ENCODE measurements at regions not wholly inside any gene's neighbourhood (a gene's known extent, or its start where the extent isn't known, plus 50 kb on each side); places are given as distances from the start of the nearest gene placed in this dataset.

DNA sequence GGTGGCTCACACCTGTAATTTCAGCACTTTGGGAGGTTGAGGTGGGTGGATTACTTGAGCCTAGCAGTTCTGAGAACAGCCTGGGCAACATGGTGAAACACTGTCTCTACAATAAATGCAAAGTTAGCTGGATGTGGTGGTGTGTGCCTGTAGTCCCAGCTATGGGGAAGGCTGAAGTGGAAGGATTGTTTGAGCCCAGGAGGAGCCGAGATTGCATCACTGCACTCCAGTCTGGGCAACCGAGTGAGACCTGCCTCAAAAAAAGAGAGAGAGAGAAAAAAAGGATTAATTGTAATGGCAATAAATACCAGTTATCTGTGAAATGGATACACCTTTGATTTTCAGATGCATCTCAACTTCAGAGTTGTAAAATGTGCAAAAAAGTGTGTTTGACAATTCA is 58.8 kb downstream of the SPRY1 start:
- DNase-seq = no peak

DNA sequence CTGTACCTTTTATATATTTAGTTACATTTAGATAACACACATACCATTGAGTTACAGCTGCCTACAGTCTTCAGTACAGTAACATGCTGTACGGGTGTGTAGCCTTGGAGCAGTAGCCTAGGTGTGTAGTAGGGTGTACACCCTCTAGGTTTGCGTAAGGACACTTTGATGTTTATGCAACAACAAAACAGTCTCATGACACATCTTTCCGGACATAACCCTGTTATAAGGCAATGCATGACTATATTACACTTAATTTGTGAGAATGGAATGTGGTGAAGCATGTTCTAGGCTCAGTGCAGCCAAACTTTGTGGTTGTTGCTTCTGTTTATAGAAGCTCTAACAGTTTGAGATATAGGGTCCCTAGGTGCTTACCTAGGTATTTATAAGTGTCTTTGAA is 65.4 kb downstream of the SPRY1 start:
- no peak for DNase-seq

DNA sequence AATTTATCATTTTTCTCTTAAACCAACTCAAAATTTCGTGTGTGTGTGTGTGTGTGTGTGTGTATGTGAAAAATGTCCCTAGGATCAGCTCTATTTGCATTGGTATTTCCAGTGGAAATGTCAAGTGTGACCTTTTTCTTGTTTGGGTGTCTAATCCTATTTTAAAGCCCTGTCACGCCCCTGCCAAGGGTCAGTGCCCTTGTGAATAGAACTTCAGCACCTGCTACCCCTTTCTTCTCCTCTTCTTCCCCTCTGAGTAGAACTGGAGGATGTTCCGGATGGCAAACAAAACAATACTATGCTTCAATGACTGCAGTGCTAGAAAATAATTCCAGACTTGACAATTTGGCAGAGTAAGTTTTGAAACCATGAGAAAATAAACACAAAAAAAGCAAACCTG is 67.3 kb downstream of the SPRY1 start:
- no peak for DNase-seq

DNA sequence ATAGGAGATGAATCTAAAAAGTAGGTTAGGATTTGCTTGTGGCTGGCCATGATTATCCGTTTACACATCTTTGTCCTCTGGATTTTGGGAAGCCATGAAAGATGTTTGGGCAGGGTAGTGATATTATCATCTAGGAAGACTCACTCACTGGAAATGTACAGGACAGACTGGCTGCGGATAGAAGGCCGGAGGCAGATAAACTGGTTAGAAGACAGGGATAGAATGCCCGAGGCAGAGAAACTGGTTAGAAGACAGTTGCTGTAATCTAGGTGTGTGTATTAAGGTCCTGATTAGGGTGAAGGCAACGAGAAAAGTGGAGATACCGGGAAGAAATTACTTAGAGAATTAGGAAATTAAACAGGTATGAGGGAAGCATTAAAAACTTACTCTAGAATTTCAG is 68.8 kb downstream of the SPRY1 start:
- DNase-seq = no peak

DNA sequence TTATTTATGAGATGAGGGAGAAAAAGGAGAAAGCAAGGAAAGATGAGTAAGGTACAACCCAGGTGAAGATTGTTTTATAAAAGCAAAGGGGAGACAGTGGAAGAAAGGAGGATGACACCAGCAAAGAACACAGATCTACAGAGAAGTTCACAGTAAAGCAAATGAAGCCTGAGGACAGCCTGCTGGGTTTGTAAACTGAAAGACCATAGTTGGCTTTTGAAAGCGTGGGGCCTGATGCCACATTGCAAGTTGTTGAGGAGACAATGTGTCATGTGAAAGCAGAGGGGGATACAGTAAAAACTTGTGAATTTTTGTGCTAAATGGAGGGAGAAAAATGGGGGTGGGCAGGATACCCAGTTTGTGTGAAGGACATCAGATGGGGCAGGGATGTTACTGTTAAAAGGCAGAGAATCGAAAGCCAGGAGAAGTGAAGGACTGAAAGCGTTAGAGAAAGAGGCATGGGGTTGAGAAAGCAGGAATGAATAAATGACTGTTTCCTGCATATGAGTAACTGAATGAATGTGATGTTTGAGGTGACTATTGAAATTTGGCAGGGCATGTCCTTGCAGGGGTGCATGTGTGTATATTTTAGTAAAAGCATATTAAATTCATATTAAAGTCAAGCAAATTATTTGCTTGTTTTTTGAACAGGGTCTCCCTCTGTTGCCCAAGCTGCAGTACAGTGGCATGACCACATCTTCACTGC is 69.6 kb downstream of the SPRY1 start:
- no peak for DNase-seq

DNA sequence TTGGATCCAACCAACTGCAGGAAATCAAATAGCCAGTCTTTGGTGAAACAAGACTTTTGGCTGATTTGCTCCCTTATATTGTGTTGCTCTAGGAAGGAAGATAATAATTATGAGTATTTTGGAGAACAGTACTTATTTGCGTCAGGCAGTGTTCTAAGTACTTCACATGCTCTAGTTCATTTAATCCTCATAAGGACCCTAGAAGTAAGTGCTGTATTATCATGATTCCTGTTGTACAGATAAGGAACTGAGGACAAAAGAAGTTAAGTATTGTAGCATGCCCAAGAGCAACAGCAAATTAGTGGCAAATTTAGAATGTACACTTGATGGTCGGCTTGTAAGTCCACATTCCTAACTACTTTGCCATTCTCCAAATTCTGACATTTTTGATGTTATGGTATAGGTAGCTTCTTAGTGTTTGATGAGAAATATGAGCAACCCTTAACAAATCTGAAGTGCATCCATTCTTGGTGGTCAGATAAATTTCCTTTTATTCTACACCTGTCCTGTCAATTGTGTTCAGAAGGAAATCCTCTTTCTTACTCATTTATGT is 72.0 kb downstream of the SPRY1 start:
- no peak for DNase-seq

DNA sequence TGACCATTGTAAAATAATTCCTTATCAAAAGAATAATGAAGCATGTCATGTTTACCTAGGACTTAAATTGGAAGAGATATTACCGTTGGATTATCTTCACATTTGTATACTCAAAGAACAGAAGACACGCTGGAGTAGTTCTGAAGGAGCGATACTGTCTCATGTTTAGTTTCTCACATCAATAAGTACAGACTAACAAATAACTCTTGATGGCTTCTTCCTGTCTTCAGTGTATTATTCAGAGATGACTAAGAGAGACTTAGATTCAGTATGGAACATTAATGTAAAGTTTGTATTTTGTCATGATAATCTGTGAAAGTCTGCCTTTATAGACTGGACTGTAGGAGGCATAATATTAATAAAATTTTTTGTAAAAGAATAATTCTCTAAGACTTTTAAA is 72.7 kb downstream of the SPRY1 start:
- no peak for DNase-seq

DNA sequence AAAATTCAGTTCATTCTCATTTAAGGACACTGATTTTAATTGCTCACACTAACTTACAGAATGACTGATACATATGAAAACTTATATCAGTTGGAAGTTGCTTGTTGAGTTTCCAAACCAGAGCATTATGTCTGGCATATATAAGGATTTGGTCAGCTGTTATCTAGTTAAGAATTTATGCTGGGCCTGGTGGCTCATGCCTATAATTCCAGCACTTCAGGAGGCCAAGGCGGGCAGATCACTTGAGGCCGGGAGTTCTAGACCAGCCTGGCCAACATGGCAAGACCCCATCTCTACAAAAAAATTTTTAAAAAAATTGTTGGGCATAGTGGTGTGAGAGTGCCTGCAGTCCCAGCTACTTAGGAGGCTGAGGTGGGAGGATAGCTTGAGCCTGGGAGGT is 73.1 kb downstream of the SPRY1 start:
- DNase-seq = no peak

DNA sequence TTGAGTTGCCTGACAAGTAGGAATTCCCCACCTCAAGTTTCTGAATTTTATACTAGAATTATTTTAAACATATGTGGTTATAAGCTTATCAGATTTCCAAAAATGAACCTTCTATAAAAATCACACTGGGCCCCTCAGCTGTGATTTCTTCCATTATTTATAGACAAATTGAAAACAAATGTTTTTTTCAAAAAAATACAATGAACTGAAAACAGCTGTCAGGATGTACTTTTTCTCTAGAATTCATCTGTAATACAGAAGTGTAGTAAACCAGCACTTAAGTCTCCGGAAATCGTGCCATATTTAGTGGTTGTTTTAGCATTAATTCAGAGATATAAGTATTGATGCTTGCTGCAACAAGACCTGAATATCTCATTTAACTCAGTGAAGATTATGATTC is 74.0 kb downstream of the SPRY1 start:
- no peak for DNase-seq

DNA sequence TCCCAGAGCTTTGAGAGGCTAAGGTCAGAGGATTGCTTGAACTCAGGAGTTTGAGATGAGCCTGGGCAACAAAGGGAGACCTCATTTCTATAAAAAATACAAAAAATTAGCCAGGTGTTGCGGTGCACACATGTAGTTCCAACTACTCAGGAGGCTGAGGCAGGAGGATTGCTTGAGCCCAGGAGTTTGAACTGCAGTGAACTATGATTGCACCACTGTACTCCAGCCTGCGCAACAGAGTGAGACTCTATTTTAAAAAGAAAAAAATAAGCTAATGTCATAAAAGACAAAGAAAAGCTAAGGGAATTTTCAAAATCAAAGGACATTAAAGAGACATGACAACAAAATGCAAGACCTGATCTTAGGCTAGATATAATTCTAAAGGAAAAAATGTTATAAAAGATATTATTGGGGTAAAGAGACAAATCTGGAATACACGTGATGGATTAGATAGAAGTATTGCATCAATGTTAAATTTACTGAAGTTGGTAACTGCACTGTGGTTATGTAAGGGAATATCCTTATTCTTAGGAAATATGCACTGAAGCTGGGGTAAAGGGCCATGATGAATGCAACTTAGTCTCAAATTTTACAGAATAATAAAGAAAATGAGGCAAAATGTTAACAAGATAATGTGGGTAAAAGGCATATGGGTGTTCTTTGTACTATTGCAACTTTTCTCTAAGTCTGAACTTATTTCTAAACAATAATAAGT is 75.2 kb downstream of the SPRY1 start:
- DNase-seq = no peak

DNA sequence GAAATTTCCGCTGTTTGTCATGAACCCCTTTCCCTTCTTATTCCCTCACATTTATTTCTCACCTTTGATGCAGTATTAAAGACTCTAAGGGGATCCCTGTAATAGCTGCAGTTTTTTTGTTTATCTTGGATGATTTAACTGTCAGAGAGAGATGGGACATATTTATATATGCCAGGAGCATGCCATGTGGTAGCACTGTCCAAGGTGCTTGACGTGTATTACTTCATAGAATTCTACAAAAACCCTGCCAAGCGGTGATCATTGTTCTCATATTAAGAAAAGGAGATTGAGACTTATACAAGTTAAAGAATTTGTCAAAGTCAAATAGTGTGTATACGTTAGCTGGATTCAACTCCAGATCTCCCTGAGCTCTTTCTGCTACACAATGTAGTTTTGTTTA is 78.2 kb downstream of the SPRY1 start:
- no peak for DNase-seq

DNA sequence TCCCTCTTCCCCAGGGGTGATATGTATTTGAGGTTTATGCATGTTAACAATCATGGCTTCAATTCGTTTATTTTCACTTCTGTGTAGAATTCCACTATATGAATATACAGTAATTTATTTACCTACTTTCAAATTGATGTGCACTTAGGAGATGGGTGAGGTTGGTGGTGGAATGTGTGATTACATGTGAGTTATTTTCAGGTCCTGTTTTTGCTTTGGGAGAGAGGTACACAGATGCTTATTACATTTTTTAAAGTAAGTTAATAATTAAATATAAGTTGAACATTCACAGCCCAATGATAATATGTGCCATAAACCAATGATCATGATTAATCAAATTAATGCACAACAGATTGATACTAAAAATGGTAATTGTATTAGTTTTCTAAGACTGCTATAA is 79.5 kb downstream of the SPRY1 start:
- no peak for DNase-seq

DNA sequence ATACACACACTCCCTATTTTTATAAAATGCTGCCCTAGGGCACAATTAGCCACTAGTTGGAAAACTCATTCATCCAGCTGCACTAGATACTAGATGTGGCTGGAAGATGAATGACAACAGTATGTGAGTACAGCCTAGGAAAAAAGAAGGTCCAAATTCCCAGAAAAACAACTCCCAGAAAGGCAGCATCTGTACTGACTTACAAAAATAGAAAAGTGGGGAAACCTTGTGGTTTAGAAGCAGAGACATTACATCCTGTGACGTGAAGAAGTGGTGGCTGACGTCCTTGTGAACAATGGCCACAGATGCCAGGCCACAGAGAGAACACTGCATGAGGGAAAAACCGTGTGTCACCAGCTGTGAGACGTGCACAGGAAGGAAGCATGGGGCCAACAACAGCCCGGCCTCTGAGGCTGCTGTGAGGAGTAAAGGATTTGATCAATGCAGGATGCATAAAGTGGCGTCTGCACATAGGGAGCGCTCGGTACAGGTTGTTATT is 81.2 kb downstream of the SPRY1 start:
- DNase-seq = peak; percentile 50

DNA sequence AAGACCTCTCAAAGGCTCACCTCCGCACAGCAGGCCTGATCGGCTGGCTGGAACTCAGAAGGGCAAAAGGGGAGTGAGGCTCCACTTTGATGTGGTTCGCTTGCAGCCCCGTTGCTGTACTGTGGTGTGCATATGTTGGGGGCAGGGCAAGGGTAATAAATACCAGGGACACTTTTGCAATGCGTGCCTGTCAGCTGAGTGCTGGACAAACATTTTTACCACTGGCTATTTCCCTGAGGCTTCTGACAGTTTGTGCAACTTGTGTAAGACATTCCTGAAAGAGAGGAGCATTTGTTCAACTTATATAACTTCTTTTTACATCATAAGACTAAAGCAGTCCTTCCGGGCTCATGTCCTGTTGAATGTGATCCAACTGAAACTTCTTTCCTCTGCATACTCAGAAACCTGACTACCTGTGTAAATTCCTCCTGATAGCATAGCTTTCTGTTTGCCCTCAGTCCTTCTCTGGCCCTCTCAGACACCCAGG is 82.3 kb downstream of the SPRY1 start:
- no peak for DNase-seq

DNA sequence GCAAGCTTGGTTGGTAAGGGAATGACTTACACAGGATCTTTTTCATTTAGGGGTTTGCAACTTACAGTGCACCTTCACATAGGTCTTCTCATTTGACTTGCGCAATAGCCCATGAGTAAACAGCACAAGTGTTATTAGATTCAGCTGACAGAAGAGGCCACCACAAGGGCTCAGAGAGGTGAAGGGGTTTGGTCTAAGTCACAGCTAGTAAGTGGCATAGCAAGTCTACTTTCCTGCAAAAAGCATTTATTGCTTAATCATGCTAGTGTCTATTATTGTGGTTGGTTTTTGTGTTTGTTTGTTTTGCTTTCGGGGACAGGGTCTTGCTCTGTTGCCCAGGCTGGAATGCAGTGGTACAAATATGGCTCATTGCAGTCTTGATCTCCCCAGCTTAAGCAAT is 83.3 kb downstream of the SPRY1 start:
- no peak for DNase-seq

DNA sequence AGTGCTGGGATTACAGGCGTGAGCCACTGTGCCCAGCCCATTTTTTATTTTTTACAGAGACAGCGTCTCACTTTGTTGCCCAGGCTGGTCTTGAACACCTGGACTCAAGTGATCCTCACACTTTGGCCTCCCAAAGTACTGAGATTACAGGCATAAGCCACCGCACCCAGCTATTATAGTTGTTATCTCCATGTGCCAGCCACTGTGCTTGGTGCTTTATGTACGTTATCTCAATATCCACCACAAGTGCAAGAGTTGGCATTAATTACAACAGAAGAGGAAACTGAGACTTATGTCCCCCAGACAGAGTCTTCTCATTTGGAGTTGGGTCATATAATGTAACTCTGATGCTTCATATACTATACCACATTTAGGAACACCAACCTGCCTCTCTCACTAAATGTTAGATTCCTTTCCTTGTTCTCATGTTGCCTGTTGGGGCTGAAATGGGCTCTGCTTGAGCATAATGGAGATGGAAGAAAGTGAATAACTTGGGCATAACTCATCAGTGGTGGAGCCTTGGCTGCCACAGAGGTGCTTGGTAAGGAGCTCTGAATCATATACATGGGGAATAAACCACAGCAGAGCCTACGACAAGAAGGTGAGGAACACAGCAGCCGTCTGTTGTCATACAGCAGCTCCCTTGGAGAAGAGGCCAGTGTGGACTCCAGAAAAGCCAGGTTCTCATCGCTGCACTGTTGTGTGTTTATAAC is 84.3 kb downstream of the SPRY1 start:
- no peak for DNase-seq

DNA sequence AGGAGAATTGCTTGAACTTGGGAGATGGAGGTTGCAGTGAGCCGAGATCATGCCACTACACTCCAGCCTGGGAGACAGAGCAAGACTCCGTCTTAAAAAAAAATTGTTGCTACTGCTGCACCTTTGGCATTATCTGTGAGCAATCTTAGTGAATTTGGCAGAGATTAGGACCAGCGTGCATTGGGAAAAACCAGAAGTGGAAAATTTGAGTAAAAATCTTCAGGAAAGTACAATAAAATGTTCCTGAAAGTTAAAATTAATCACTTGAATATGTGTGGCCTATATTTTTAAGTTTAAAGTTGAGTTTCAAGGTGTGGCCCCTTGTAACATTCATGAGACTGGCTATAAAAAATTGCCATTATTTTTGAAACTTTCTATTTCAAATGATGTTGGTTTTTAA is 85.1 kb downstream of the SPRY1 start:
- DNase-seq = no peak

DNA sequence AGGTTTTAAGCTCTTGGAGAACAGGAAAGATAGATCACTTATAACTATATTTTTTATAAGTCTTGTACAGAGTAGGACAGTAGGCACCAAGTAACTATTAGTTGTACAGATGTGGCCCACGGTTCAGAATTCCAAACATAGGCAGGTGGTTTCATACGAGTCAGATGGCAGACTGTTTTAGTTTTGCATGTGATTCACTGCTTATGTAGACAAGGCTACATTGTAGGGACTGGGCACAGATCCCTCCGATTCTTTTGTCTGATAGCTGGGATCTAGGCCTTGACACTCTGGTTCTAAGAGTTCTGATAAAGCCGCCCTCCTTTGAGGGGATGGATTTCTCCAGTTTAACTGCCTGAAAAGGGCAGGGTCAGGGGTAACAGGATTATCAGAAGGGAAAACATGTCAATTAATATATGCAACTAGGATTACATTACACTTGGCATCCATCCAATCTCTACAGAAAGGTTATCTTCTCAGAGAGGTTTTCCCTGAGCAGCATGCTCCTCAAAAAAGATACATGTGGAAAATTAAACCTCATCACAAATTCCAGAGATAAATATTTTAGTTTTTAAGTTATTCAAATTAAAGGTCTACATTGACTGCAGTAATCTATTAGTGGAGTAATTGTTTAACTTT is 87.8 kb downstream of the SPRY1 start:
- DNase-seq = no peak

DNA sequence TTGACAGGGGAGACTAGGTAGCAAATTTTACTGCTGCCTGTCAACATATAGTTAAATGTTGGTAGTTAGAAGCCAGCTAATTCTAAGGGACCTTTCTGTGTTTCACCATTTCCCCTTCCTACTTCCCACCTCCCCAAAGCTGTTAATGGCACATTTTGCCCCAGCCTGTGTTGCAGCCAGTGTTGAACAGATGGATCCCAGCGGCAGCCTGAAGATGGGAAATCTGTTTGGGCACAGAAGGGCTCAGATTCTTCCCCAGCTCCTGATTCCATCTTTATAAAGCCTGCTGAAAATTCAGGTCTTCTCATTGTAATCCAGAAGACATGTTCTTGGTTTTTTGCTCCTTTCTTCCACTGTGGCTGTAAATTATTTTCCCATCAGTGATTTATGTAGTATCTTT is 89.0 kb downstream of the SPRY1 start:
- no peak for DNase-seq

DNA sequence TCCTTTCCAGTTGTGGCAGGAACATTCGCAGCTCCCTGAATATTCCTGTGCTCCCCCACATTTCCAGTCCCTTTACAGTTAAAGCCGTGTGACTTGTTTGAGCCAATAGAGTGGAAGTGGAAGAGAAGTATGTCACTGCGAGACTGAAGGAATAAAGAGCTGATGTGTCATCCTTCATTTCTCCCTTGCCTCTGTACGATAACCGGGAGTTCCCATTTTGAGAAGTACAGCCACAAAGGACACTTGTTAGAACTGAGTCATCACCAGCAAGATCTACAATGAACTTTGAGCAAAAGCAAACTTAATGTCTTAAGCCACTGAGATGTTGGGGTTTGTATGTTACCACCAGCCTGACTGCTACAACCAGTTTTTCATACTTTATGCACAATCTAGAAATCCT is 92.3 kb downstream of the SPRY1 start:
- no peak for DNase-seq

DNA sequence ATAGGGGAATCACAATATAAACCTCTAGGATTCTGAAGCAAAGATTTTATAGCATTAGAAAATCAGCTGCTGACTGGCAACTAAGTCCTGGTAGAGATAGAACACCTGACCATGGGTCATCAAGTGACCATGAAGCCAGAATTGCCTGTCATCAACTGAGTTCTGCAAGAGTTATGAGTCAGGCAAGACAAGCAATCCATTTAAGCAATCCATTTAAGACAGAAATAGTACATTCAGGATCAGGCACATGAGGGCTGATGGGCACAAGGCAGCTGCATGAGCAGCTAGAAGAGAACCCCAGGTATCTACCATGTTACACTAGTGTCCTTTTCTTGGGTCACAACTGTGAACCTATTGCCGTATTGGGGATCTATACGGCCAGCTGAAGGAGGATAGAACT is 98.9 kb downstream of the SPRY1 start:
- no peak for DNase-seq

DNA sequence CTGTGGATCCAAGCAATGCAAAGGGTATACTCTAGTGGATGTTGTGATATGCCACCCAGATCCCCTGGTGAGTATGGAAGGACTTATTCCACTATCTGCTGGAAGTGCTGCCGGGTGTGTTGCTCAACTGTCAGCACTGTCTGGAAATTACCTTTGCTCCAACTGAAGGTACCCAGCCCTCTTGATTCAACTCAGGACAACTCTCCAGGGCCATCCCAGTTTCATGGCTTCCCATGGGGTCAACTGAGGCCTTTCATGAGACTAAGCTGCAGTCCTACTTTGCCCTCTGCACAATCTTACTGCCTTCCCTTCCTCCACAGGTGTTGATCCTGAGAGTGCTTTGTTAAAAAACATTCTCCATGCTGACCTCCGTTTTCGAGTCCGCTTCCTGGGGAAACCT is 99.8 kb downstream of the SPRY1 start:
- DNase-seq = no peak

DNA sequence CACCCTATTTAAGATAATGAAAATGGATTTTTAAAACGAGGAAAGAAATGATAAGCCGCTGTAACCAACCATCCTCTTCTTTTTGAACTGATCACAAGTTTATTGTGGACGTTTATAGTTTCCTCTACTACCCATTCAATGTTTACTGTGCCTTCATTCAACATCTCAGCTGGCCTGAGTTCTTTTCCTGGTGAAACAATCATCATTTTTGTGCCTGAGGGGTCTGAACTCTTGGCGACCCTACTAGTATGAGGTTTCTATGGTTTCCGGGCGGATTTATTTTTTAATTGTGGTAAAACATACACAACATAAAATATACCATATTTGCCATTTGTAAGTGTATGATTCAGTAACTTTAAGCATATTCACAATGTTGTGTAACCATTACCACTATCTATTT is 100.7 kb downstream of the SPRY1 start:
- DNase-seq = no peak

Measured in stimulated activated CD4-positive, alpha-beta T cell treated with anti-CD3 and anti-CD28 coated beads, Interleukin-15, amount 100 ng/mL, for 24 hours (primary cell).